ENCODE measurements at regions not wholly inside any gene's neighbourhood (a gene's known extent, or its start where the extent isn't known, plus 50 kb on each side); places are given as distances from the start of the nearest gene placed in this dataset.

DNA sequence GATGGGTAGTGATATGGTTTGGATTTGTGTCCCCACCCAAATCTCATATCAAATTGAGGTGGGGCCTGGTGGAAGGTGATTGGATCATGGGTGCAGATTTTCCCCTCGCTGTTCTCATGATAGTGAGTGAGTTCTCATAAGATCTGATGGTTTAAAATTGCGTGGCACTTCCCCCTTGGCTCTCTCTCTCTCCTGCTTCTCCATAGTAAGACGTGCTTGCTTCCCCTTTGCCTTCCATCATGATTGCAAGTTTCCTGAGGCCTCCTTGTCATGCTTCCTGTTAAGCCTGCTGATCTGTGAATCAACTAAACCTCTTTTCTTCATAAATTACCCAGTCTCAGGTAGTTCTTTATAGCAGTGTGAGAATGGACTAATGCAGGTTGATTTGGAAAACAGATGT is 223.2 kb upstream of the APCDD1 start:
- no peak for DNase-seq

DNA sequence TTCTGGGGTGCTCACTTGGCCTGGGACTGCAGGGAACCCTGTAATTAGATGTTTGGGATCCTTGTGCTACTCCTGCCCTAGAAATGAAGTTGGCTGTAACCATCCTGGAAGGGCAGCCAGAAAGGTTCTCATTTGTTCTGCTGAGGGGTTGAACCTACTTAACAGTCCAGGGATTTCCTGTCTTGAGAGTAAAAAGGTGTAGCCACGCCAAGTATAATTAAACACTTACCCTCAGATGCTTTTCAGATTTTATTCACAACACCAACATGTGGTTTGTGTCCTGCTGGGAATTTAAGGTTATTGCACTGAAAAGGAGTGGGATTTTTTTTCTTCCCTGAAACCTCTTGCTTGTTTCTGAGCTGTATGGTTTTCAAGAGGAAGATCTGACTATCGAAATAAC is 222.4 kb upstream of the APCDD1 start:
- DNase-seq: no peak

GRCh38 chr18:10233082-10233875 is 221.2 kb upstream of the APCDD1 start:
- DNase-seq: no peak

- no peak for DNase-seq
These were observed 220.2 kb upstream of the APCDD1 start for GRCh38 chr18:10234281-10234680.

DNA sequence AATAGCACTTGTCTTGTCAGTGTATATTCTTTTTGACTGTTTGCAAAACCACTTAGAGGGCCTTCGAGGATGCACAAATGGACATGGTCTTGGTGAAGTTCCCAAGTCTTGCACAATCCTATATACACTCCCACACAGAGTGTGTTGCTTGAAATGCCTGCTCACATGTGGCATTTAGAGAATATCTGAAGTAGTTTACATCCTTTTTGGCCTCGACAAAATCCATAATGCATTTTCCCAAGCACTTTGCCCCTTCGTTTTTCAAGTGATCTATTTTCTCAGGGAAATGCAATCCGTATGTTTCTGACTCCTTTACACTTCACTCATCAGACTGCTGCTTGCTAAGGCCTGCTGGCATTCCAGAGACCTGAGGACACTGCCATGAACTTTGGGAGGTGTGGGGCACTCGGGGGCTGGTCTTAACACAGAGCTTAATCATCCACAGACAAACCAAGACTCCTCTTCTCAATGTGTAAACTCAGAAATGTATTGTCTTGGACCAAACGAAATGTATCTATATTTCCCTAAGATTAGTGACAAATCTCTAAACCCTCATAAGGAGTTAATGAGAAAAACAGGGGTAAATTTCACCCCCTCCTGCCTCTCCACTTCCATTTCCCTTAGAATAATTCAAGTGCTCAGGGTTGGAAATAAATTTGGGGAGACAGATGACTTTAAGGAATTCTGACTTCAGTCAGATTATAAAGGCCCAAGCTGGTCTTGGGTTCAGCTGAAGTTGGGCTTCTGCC is 219.3 kb upstream of the APCDD1 start:
- peak; percentile 79 for DNase-seq

- no peak for DNase-seq
These were observed 218.8 kb upstream of the APCDD1 start for GRCh38 chr18:10235661-10235952.

- DNase-seq: peak; percentile 67
These were observed 215.3 kb upstream of the APCDD1 start for GRCh38 chr18:10239103-10239502.

DNA sequence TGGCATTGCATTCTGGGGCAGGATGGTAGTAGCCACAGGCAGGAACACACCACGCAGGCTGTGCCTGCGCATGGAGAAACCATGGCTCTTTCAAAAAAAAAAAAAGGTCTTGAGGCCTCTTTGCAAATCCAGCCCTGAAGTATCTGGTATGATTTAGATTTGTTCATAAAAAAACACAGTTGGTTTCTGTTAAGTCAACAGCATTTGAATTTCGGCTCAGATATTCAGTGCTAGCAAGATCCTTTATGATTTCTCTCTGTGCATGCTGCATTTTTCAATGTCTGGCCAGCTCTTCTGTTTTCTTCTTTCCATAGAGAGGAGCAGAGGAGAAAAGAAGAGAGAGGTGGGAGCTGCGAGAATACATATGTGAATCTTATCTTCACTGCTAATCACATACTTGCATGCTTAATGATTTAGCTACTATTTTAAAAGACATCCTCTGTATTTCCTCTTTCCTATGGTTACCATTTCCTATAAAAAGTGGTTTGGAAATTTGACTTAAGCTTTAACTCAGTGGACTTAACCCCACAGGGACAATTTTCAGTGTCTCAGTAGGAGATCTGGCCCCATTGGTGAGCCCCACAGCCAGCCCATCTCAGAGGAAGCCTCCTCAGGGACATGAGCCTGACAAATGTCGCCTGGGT is 214.3 kb upstream of the APCDD1 start:
- peak; percentile 14 for DNase-seq

GRCh38 chr18:10240973-10241372 is 213.5 kb upstream of the APCDD1 start:
- DNase-seq: no peak

GRCh38 chr18:10241579-10241978 is 212.9 kb upstream of the APCDD1 start:
- no peak for DNase-seq

- no peak for DNase-seq
These were observed 211.3 kb upstream of the APCDD1 start for GRCh38 chr18:10242936-10243680.

- no peak for DNase-seq
These were observed 210.1 kb upstream of the APCDD1 start for GRCh38 chr18:10244341-10244740.

DNA sequence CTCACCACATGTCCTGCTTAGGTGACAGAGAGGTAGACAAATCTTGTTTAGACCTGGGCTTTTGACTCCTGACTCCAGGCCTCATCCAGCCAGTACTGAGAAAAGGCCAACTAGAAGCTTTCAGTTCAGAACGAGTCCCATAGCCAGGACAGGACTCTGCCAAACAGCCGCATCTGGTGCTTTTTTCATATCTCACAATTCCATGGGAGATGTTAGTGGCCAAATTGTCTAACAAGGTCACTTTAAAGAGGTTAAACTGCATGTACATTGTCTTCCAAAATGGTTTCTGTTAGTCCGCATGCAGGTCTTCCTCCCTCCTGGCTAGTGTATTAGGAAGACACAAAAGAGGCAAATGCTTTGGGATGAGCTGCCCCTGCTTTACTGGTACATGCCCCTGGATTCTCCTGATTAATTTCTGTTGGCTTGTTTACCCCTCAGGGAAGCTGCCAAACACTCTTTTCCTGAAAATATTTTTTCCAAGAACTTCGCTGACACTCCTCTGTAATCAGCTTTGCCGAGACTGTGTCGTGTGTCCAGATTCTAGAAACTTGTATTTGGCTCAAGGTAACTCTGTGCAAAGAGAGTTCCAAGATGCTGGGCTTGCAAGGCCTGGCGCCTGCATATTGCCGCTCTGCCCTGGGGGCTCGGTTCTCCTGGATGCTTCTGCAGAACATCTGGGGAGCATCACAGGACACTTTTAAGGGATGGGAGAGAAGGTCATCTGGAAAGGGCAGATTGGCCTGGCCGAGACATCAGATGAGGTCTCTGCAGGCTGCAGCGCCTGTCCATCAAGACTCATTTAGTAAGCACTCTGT is 209.2 kb upstream of the APCDD1 start:
- no peak for DNase-seq

- no peak for DNase-seq
These were observed 208.6 kb upstream of the APCDD1 start for GRCh38 chr18:10245846-10246175.

DNA sequence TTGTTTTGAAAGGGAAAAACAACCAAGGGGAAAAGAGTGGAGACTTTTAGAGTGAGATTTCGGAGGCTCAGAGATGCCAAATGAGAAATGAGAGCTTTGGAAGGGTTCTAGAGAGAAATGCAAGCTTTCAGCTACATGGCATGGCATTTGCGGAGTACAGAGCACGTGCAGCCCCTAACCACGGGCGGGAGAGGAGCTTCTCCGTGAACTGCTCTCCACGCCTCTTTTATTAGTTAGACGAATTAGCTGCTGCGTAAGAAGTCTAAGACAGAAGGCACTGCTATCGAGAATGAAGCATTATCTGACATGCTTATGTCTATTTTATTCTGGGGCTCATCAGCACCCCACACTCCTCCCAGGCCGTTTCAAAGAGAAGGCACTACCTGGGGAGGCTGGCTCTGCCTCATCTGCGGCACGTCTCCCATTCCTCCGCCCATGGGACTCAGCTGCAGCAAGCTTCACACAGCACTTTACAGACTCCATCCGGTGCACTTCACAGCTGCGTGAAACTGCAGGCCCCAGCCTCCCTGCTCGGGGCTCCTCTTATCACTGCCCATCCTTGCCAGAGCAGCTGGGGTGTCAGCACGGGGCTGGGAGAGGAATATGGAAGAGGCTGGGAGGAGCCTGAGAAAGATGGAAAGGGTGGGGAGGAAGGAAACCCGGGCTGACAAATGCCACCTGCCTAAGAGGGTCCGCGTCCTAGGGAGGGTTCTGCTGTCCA is 207.3 kb upstream of the APCDD1 start:
- DNase-seq: no peak

DNA sequence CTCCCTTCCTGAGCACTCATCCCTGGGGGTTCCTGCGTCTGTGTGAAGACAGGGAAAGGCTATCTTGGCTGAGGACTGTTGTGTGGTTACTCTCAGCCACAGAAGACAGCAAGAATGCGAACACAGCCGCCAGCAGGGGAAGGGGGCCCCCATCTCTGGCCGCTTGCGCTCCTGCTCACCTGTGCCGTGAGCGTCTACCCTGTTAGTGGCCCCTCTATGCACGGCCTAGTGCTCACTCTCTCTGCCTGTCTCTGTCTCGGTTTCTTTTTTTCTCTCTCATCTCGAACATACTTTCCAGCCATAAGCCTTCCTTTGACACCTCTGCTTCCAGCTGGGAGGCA is 206.7 kb upstream of the APCDD1 start:
- no peak for DNase-seq

DNA sequence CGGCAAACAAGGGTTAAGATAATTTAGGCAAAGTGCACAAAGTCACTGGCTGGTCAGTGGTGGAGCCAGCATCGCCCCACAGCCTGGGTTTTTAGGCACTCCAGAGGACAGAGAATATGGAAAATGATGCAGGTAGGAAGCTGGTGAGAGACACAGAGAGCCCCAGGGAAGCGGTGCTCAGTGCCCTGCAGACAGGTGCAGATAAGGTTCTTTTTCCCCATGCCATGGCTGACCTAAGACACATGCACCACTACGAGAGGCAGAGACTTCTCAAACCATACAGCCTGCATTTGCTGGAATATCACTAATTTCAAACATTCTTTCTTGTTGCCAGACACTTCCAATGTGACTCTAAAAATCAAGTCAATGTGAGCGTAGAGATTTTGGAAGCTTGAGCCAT is 205.7 kb upstream of the APCDD1 start:
- DNase-seq: no peak

GRCh38 chr18:10249270-10249669 is 205.2 kb upstream of the APCDD1 start:
- no peak for DNase-seq

GRCh38 chr18:10249801-10250200 is 204.6 kb upstream of the APCDD1 start:
- no peak for DNase-seq

DNA sequence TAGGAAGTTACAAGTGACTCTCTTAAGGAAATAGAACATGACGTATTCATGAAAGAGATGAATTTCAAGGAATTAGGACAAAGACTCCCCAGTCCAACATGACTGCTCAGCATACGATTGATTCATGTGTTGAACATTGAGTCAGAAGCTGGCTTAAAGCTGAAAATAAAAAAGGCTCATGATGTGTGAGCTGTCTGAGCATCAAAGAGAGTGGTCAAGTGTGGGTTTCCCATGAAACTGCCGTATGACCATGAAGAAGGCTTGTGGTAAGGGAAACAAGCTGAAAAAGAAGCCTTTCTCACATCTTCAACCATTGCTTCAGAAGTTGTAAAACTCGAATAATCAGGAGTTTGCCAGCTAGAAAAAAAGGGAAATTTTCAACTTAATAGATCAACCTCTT is 201.9 kb upstream of the APCDD1 start:
- no peak for DNase-seq

DNA sequence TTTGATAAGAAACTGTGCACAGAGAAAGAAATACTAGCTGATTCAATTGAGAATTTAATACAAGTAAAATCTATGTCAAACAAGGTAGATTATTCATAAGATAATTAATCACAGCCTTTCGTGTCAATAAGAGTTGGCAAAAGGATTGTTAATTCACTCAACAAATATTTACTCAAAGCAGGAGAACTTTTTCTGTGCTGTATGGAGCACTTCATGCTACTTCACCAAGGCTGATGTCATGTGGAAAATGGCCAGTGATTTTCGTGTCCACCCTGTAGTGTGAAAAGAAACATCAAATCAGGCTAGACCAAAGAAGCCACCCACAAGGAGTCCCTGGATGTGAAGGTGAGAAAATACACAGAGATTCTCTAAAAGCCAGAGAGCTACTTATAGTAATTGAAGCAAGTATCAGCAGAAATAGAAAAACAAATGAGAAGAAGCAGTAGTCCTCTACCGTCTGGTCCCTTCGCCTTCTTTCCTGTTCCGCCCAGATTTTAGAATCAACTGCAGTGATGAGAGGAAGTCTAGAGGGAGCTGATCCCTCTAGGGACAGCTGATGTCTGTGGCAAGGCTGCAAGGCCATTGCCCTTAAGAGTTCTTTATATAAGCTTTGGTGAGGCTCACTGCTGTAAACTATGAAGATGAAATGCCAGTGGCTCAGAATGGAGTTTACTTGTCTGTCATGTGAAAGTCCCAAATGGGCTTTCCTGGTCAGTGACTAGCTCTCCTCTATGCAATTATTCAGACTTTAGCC is 201.3 kb upstream of the APCDD1 start:
- no peak for DNase-seq
